Epithelial cell of esophagus (primary cell): ENCODE measurements at regions not wholly inside any gene's neighbourhood (a gene's known extent, or its start where the extent isn't known, plus 50 kb on each side); places are given as distances from the start of the nearest gene placed in this dataset.

Experiments
- DNase-seq: peaks from one replicate; pipeline ENCODE4 v3.0.0; 2010; ENCODE audit warnings: low read depth
- H3K4me3 ChIP-seq: 2 replicates; pipeline ENCODE4 v1.5.1; 2011; ENCODE audit warnings: mild to moderate bottlenecking, low read length, control low read depth
- CTCF ChIP-seq: IDR thresholded peaks from 2 replicates; pipeline ENCODE4 v1.5.1; 2011; ENCODE audit warnings: low read depth, mild to moderate bottlenecking, low read length, control low read depth, inconsistent platforms; ENCODE audit not compliant: insufficient read depth; ENCODE audit errors: missing control alignments

- TF ChIP-seq CTCF, result no peak
- no peak overlapping the region for H3K4me3 ChIP-seq
- DNase-seq, result no peak
Measured at GRCh38 chr16:56140645-56141044, 50.6 kb upstream of the GNAO1 start.

GRCh38 chr16:56137269-56137668 lies 54.0 kb upstream of the GNAO1 start:
- DNase-seq, result no peak
- no peak for TF ChIP-seq CTCF
- no peak overlapping the region for H3K4me3 ChIP-seq

- no peak overlapping the region for H3K4me3 ChIP-seq
- no peak for TF ChIP-seq CTCF
- DNase-seq, result no peak
Measured at GRCh38 chr16:56136256-56136655, 55.0 kb upstream of the GNAO1 start.

- no peak for TF ChIP-seq CTCF
- DNase-seq, result no peak
- no peak overlapping the region for H3K4me3 ChIP-seq
Measured at GRCh38 chr16:56134790-56135189, 56.5 kb upstream of the GNAO1 start.

- TF ChIP-seq CTCF, result no peak
- no peak overlapping the region for H3K4me3 ChIP-seq
Measured at GRCh38 chr16:56125922-56126321, 65.4 kb upstream of the GNAO1 start.

GRCh38 chr16:56122251-56122650 lies 69.0 kb upstream of the GNAO1 start:
- no peak overlapping the region for H3K4me3 ChIP-seq
- DNase-seq, result no peak
- TF ChIP-seq CTCF, result no peak

More at GRCh38 chr16:56125922-56126321, 65.4 kb upstream of the GNAO1 start:
- DNase-seq, result no peak

GRCh38 chr16:56121156-56121500 lies 70.2 kb upstream of the GNAO1 start:
- DNase-seq, result no peak
- H3K4me3 ChIP-seq, result no peak overlapping the region
- TF ChIP-seq CTCF, result no peak
